ENCODE measurements at regions not wholly inside any gene's neighbourhood (a gene's known extent, or its start where the extent isn't known, plus 50 kb on each side); places are given as distances from the start of the nearest gene placed in this dataset.

GRCh38 chr1:37257646-37258045, 216.7 kb upstream of the ZC3H12A start:
- TF ChIP-seq ZNF24 (tag by site-specific recombination; IDR thresholded peaks at IDR 0.05) (no peak), BCL11A (tag by site-specific recombination; IDR thresholded peaks at IDR 0.05; ENCODE audit: low read depth) (no peak), ZNF211 (tag by site-specific recombination; IDR thresholded peaks at IDR 0.05; ENCODE audit: low read depth) (no peak), FEZF1 (tag by site-specific recombination; IDR thresholded peaks at IDR 0.05) (no peak), ZNF174 (tag by site-specific recombination; IDR thresholded peaks at IDR 0.05) (no peak), MYNN (tag by site-specific recombination; IDR thresholded peaks at IDR 0.05; ENCODE audit: borderline replicate concordance) (no peak), ZSCAN30 (tag by site-specific recombination; IDR thresholded peaks at IDR 0.05) (no peak), REST (tag by site-specific recombination; IDR thresholded peaks at IDR 0.05) (no peak), ZNF121 (tag by site-specific recombination; IDR thresholded peaks at IDR 0.05) (no peak)
- TF ChIP-seq, protein P1, sequence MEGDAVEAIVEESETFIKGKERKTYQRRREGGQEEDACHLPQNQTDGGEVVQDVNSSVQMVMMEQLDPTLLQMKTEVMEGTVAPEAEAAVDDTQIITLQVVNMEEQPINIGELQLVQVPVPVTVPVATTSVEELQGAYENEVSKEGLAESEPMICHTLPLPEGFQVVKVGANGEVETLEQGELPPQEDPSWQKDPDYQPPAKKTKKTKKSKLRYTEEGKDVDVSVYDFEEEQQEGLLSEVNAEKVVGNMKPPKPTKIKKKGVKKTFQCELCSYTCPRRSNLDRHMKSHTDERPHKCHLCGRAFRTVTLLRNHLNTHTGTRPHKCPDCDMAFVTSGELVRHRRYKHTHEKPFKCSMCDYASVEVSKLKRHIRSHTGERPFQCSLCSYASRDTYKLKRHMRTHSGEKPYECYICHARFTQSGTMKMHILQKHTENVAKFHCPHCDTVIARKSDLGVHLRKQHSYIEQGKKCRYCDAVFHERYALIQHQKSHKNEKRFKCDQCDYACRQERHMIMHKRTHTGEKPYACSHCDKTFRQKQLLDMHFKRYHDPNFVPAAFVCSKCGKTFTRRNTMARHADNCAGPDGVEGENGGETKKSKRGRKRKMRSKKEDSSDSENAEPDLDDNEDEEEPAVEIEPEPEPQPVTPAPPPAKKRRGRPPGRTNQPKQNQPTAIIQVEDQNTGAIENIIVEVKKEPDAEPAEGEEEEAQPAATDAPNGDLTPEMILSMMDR (tag by site-specific recombination; IDR thresholded peaks at IDR 0.05): no peak

Data from HEK293 (cell line).